ENCODE measurements at regions not wholly inside any gene's neighbourhood (a gene's known extent, or its start where the extent isn't known, plus 50 kb on each side); places are given as distances from the start of the nearest gene placed in this dataset.

DNA sequence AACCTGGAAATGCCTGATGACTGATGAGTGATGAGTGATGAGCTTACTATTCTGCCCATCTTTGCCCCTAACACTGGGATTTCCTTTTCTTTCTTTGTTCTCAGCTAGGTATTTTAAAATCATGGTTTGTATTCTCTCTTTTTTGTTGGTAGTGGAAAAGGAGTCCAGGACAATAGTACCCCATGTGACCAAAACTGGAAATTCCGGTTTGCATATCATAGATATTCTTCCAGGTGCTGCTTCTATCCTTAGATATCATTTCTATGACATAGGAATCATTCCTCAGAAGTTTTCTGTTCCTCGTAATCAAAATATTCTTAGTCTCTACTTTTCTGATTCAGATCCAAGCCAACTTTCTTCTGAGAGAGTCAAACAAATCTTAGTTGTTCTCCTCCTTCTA is 320.5 kb upstream of the TET2 start:
- intact Hi-C loops (cut with micrococcal nuclease; ENCODE audit: unreplicated experiment) = no loop called here
- Histone ChIP-seq H3K4me1 (ENCODE audit: insufficient read depth, low read length, poor library complexity, severe bottlenecking) (no peaks in the 10 kb centered on the region), H3K27ac (ENCODE audit: low read depth, low read length, poor library complexity, severe bottlenecking) (no peak overlapping the region), H3K9me2 (ENCODE audit: insufficient read depth, low read length) (no peaks in the 10 kb centered on the region), H2AFZ (ENCODE audit: low read length) (no peak overlapping the region), H4K20me1 (ENCODE audit: insufficient read depth, low read length) (no peaks in the 10 kb centered on the region), H3K4me2 (ENCODE audit: low read length) (no peak overlapping the region), H3K36me3 (ENCODE audit: insufficient read depth, low read length) (no peaks in the 10 kb centered on the region), H3K9me3 (ENCODE audit: low read length) (no peaks in the 10 kb centered on the region), H3K4me3 (ENCODE audit: low read depth, low read length, poor library complexity, severe bottlenecking) (no peak overlapping the region), H3K79me2 (ENCODE audit: insufficient read depth, low read depth, low read length) (no peaks in the 10 kb centered on the region)
- TF ChIP-seq EZH2phosphoT487 (IDR thresholded peaks at IDR 0.05; ENCODE audit: borderline replicate concordance, low read depth, low read length) = no peak
- TF ChIP-seq, protein P1, sequence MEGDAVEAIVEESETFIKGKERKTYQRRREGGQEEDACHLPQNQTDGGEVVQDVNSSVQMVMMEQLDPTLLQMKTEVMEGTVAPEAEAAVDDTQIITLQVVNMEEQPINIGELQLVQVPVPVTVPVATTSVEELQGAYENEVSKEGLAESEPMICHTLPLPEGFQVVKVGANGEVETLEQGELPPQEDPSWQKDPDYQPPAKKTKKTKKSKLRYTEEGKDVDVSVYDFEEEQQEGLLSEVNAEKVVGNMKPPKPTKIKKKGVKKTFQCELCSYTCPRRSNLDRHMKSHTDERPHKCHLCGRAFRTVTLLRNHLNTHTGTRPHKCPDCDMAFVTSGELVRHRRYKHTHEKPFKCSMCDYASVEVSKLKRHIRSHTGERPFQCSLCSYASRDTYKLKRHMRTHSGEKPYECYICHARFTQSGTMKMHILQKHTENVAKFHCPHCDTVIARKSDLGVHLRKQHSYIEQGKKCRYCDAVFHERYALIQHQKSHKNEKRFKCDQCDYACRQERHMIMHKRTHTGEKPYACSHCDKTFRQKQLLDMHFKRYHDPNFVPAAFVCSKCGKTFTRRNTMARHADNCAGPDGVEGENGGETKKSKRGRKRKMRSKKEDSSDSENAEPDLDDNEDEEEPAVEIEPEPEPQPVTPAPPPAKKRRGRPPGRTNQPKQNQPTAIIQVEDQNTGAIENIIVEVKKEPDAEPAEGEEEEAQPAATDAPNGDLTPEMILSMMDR (conservative IDR thresholded peaks at IDR 0.05; ENCODE audit: low read length) = no peak
- POLR2A ChIA-PET = interaction anchor here (0.6 kb wide), 1 partner anchor 421 kb away, joined by 4 read pairs; no protein-coding TSS in a partner anchor
- CTCF ChIA-PET (ENCODE audit: unreplicated experiment) = no interaction called here
- no peak for DNase-seq (ENCODE audit: low spot score)
- BruUV-seq (replicated peaks) = no TSS peak

DNA sequence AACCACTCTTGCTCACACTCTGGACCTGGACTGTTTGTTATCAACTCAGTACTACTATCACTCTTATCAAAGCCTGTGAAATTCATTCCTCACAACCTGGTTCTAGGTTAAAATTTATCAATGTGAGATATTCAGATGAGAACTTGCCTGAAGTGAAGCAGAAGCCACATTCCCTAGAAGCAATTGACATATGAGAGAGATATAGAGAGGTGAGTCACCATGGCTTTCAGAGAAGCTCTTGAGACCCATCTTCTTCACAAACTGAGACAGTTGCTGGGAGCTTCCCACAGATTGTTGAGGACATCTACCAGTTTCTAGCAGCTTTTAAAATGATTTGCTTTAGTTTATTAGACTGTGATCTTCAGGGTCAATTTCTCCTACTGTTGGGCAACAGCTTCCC is 316.9 kb upstream of the TET2 start:
- ChIA-PET CTCF (ENCODE audit: unreplicated experiment) (interaction anchor here (0.6 kb wide), 1 partner anchor 12 kb away, joined by 3 read pairs; no protein-coding TSS in a partner anchor), POLR2A (interaction anchor here (0.7 kb wide), 1 partner anchor 169 kb away, joined by 3 read pairs; no protein-coding TSS in a partner anchor)
- Histone ChIP-seq H3K9me3 (ENCODE audit: low read length) (no peaks in the 10 kb centered on the region), H3K4me1 (ENCODE audit: insufficient read depth, low read length, poor library complexity, severe bottlenecking) (no peaks in the 10 kb centered on the region), H3K36me3 (ENCODE audit: insufficient read depth, low read length) (no peaks in the 10 kb centered on the region), H3K9me2 (ENCODE audit: insufficient read depth, low read length) (no peaks in the 10 kb centered on the region), H3K79me2 (ENCODE audit: insufficient read depth, low read depth, low read length) (no peaks in the 10 kb centered on the region), H2AFZ (ENCODE audit: low read length) (no peak overlapping the region), H3K4me2 (ENCODE audit: low read length) (no peak overlapping the region), H3K4me3 (ENCODE audit: low read depth, low read length, poor library complexity, severe bottlenecking) (no peak overlapping the region), H3K27ac (ENCODE audit: low read depth, low read length, poor library complexity, severe bottlenecking) (no peak overlapping the region), H4K20me1 (ENCODE audit: insufficient read depth, low read length) (no peaks in the 10 kb centered on the region)
- BruUV-seq (replicated peaks) = no TSS peak
- no peak for DNase-seq (ENCODE audit: low spot score)
- TF ChIP-seq EZH2phosphoT487 (IDR thresholded peaks at IDR 0.05; ENCODE audit: borderline replicate concordance, low read depth, low read length) = no peak
- TF ChIP-seq, protein P1 (conservative IDR thresholded peaks at IDR 0.05; ENCODE audit: low read length) = no peak
- intact Hi-C loops (cut with micrococcal nuclease; ENCODE audit: unreplicated experiment) = no loop called here

DNA sequence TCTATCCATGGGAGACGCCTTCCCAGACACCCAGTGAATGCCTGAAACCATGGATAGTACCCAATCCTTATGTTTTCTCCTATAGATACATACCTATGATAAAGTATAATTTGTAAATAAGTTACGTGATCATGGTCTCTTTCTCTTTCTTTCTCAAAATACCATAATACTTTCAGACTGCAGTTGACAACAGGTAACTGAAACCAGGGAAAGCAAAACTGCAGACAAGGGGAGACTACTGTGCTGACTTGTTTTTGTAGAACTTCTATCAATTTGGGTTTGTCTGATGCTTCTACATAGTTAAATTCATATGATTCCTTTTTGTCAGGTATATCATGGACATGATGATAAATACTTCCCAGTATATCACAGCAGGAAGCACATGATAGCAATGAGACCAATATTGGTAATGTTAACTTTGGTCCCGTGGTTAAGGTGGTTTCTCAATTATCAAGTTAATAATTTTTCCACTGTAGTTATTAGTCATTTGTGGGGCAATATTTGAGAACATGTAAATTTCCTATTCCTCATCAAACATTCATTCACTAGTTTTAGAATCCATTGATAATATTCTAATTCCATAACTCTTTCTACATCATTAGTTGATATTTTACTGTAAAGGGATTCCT is 298.0 kb upstream of the TET2 start:
- ChIA-PET POLR2A (interaction anchor here (0.6 kb wide), 1 partner anchor 167 kb away, joined by 3 read pairs; no protein-coding TSS in a partner anchor), CTCF (ENCODE audit: unreplicated experiment) (no interaction called here)
- Histone ChIP-seq H3K4me1 (ENCODE audit: insufficient read depth, low read length, poor library complexity, severe bottlenecking) (no peaks in the 10 kb centered on the region), H3K9me3 (ENCODE audit: low read length) (no peaks in the 10 kb centered on the region), H4K20me1 (ENCODE audit: insufficient read depth, low read length) (no peaks in the 10 kb centered on the region), H3K4me2 (ENCODE audit: low read length) (no peak overlapping the region), H3K9me2 (ENCODE audit: insufficient read depth, low read length) (no peaks in the 10 kb centered on the region), H3K27ac (ENCODE audit: low read depth, low read length, poor library complexity, severe bottlenecking) (no peak overlapping the region), H2AFZ (ENCODE audit: low read length) (no peak overlapping the region), H3K4me3 (ENCODE audit: low read depth, low read length, poor library complexity, severe bottlenecking) (no peak overlapping the region), H3K79me2 (ENCODE audit: insufficient read depth, low read depth, low read length) (no peaks in the 10 kb centered on the region), H3K36me3 (ENCODE audit: insufficient read depth, low read length) (no peaks in the 10 kb centered on the region)
- DNase-seq (ENCODE audit: low spot score) = no peak
- intact Hi-C loops (cut with micrococcal nuclease; ENCODE audit: unreplicated experiment) = no loop called here
- no TSS peak for BruUV-seq (replicated peaks)
- TF ChIP-seq, protein P1 (conservative IDR thresholded peaks at IDR 0.05; ENCODE audit: low read length) = no peak
- TF ChIP-seq EZH2phosphoT487 (IDR thresholded peaks at IDR 0.05; ENCODE audit: borderline replicate concordance, low read depth, low read length) = no peak
